H1 (cell line): ENCODE measurements at regions not wholly inside any gene's neighbourhood (a gene's known extent, or its start where the extent isn't known, plus 50 kb on each side); places are given as distances from the start of the nearest gene placed in this dataset.

ENCODE experiments used
- CTCF ChIA-PET: fragments of 300-600 bp; sonication (Branson Sonifier 250); formaldehyde crosslinking; loops from one replicate; lab custom pipeline; 2021; ENCODE audit not compliant: partially characterized antibody; lab: Charles Lee
- POLR2A ChIA-PET: fragments of 300-600 bp; sonication (Branson Sonifier 250); formaldehyde crosslinking; loops from one replicate; lab custom pipeline; 2021; ENCODE audit warnings: inconsistent platforms; ENCODE audit not compliant: partially characterized antibody; lab: Charles Lee
- DNase-seq, 2 experiments: peaks; one replicate each; pipeline versions ENCODE4 v3.0.0 to v3.0.0-alpha.2; 2010 to 2022; ENCODE audit warnings: low spot score in 2 of 2, low read depth in 1 of 2, mixed read lengths in 1 of 2
- FAIRE-seq: peaks from 2 replicates; lab custom pipeline; 2011; peaks lifted over from hg19 to GRCh38; lab: Jason Lieb, UNC
- H2AFZ ChIP-seq: 2 replicates; pipeline ENCODE4 v1.8.1; 2012; ENCODE audit warnings: low read length, inconsistent platforms
- H2AK5ac ChIP-seq: 2 replicates; pipeline ENCODE4 v1.6.1; 2013; ENCODE audit warnings: low read depth, low read length
- H2BK120ac ChIP-seq: replicated peaks from 2 replicates; pipeline ENCODE3; 2013; ENCODE audit warnings: low read depth, low read length, inconsistent platforms
- H2BK12ac ChIP-seq: 2 replicates; pipeline ENCODE4 v1.6.1; 2013; ENCODE audit warnings: low read depth, low read length
- H2BK15ac ChIP-seq: 2 replicates; pipeline ENCODE4 v1.6.1; 2013; ENCODE audit warnings: low read length
- H2BK20ac ChIP-seq: 2 replicates; pipeline ENCODE4 v1.6.1; 2013; ENCODE audit warnings: low read length
- H2BK5ac ChIP-seq: 2 replicates; pipeline ENCODE4 v1.6.1; 2013; ENCODE audit warnings: low read depth, low read length
- H3K14ac ChIP-seq: 2 replicates; pipeline ENCODE4 v1.6.1; 2013; ENCODE audit warnings: inconsistent platforms; ENCODE audit not compliant: insufficient read length
- H3K18ac ChIP-seq: 2 replicates; pipeline ENCODE4 v1.6.1; 2013; ENCODE audit warnings: low read length; ENCODE audit errors: extremely low read depth
- H3K23ac ChIP-seq: 2 replicates; pipeline ENCODE4 v1.6.1; 2013; ENCODE audit warnings: inconsistent platforms; ENCODE audit not compliant: insufficient read length
- H3K23me2 ChIP-seq: 2 replicates; pipeline ENCODE4 v1.6.1; 2013; ENCODE audit warnings: low read depth, low read length
- H3K27ac ChIP-seq: 2 replicates; pipeline ENCODE4 v1.6.1; 2011; ENCODE audit warnings: low read depth, low read length, inconsistent platforms
- H3K27me3 ChIP-seq, 4 experiments: replicated peaks in 1 of 4; 1 replicate in 1 of 4; 2 replicates in 3 of 4; pipeline versions ENCODE4 v1.6.1 to v1.8.1; 2011 to 2013; ENCODE audit warnings: low read length in 3 of 4, mild to moderate bottlenecking in 3 of 4, inconsistent platforms in 2 of 4, mixed read lengths in 2 of 4, moderate library complexity in 1 of 4; ENCODE audit not compliant: control insufficient read depth in 3 of 4, insufficient read depth in 3 of 4; ENCODE audit errors: extremely low read depth in 1 of 4
- H3K36me3 ChIP-seq, 4 experiments: 2 replicates each; pipeline versions ENCODE4 v1.6.1 to v1.8.1; 2011 to 2013; ENCODE audit warnings: mild to moderate bottlenecking in 4 of 4, low read length in 3 of 4, moderate library complexity in 2 of 4, control low read depth in 1 of 4, inconsistent platforms in 1 of 4; ENCODE audit not compliant: insufficient read depth in 4 of 4, control insufficient read depth in 2 of 4
- H3K4ac ChIP-seq: replicated peaks from 2 replicates; pipeline ENCODE3; 2013; ENCODE audit warnings: low read length, low read depth, mixed read lengths, inconsistent platforms; ENCODE audit not compliant: insufficient read length
- H3K4me1 ChIP-seq, 4 experiments: replicated peaks in 1 of 4; 1 replicate in 1 of 4; 2 replicates in 3 of 4; pipeline versions ENCODE4 v1.6.1 to v1.8.1; 2011 to 2013; ENCODE audit warnings: low read length in 3 of 4, inconsistent platforms in 2 of 4, mixed read lengths in 1 of 4; ENCODE audit not compliant: insufficient read depth in 4 of 4, control insufficient read depth in 3 of 4
- H3K4me2 ChIP-seq, 2 experiments: 2 replicates each; pipeline versions ENCODE4 v1.6.1 to v1.8.1; 2011 to 2013; ENCODE audit warnings: low read depth in 2 of 2, low read length in 2 of 2, control low read depth in 1 of 2, inconsistent platforms in 1 of 2, mild to moderate bottlenecking in 1 of 2; ENCODE audit not compliant: insufficient read depth in 1 of 2
- H3K4me3 ChIP-seq, 4 experiments: fragments of 200-600, 300-600 bp in 1 of 4; sonication (generic), shearing (Covaris generic), sonication (Bioruptor Twin) in 1 of 4; 2 replicates each; pipeline versions ENCODE4 v1.5.1 to v1.8.1; 2011 to 2016; ENCODE audit warnings: low read length in 4 of 4, low read depth in 3 of 4, control low read depth in 2 of 4, inconsistent platforms in 2 of 4, mild to moderate bottlenecking in 2 of 4, mixed read lengths in 1 of 4, moderate library complexity in 1 of 4; ENCODE audit not compliant: insufficient read depth in 2 of 4; ENCODE audit errors: extremely low read depth in 1 of 4
- H3K56ac ChIP-seq: replicated peaks from 2 replicates; pipeline ENCODE3; 2013; ENCODE audit warnings: low read depth, mild to moderate bottlenecking, mixed read lengths, low read length, inconsistent platforms; ENCODE audit not compliant: insufficient read length
- H3K79me1 ChIP-seq: 2 replicates; pipeline ENCODE4 v1.6.1; 2013; ENCODE audit warnings: low read depth, low read length, control low read depth
- H3K79me2 ChIP-seq, 2 experiments: 2 replicates each; pipeline versions ENCODE4 v1.6.1 to v1.8.1; 2012 to 2013; ENCODE audit warnings: low read length in 2 of 2, mild to moderate bottlenecking in 2 of 2, inconsistent platforms in 1 of 2; ENCODE audit not compliant: insufficient read depth in 2 of 2, control insufficient read depth in 1 of 2
- H3K9ac ChIP-seq, 4 experiments: replicated peaks in 1 of 4; 1 replicate in 1 of 4; 2 replicates in 3 of 4; pipeline versions ENCODE4 v1.6.1 to v1.8.1; 2011 to 2013; ENCODE audit warnings: low read depth in 3 of 4, low read length in 3 of 4, control low read depth in 2 of 4, mild to moderate bottlenecking in 2 of 4, moderate library complexity in 2 of 4, inconsistent platforms in 1 of 4; ENCODE audit errors: extremely low read depth in 1 of 4
- H3K9me3 ChIP-seq, 2 experiments: 2 replicates each; pipeline versions ENCODE4 v1.6.1 to v1.8.1; 2012 to 2013; ENCODE audit warnings: mild to moderate bottlenecking in 2 of 2, moderate library complexity in 2 of 2, control low read depth in 1 of 2, inconsistent platforms in 1 of 2, low read depth in 1 of 2, low read length in 1 of 2, mixed read lengths in 1 of 2; ENCODE audit not compliant: insufficient read depth in 2 of 2
- H4K20me1 ChIP-seq, 2 experiments: replicated peaks in 1 of 2; 2 replicates each; pipeline versions ENCODE3 to v1.8.1; 2011 to 2013; ENCODE audit warnings: inconsistent platforms in 2 of 2, low read length in 2 of 2, mild to moderate bottlenecking in 1 of 2; ENCODE audit not compliant: insufficient read depth in 2 of 2, control insufficient read depth in 1 of 2
- H4K5ac ChIP-seq: 2 replicates; pipeline ENCODE4 v1.6.1; 2013; ENCODE audit warnings: low read length, low read depth, mixed read lengths, inconsistent platforms; ENCODE audit not compliant: insufficient read length
- H4K8ac ChIP-seq: 2 replicates; pipeline ENCODE4 v1.8.0; 2013; ENCODE audit warnings: mild to moderate bottlenecking, moderate library complexity, low read length, inconsistent platforms; ENCODE audit not compliant: insufficient read depth; ENCODE audit errors: extremely low read depth
- H4K91ac ChIP-seq: replicated peaks from 2 replicates; pipeline ENCODE3; 2013; ENCODE audit warnings: low read length, mixed read lengths, inconsistent platforms; ENCODE audit not compliant: insufficient read length
- BCL11A ChIP-seq, 2 experiments: IDR thresholded peaks; one replicate each; pipeline ENCODE4 v1.6.1; 2011; ENCODE audit warnings: low read depth in 2 of 2, low read length in 2 of 2, mild to moderate bottlenecking in 2 of 2
- CHD1 ChIP-seq: IDR thresholded peaks from 2 replicates; pipeline ENCODE4 v1.6.1; 2012; ENCODE audit warnings: low read depth, low read length, improper control_type of control experiment
- EGR1 ChIP-seq: IDR thresholded peaks from 2 replicates; pipeline ENCODE4 v1.6.1; 2011; ENCODE audit warnings: low read depth, low read length, borderline replicate concordance
- EP300 ChIP-seq, 2 experiments: IDR thresholded peaks; 1 replicate in 1 of 2; 2 replicates in 1 of 2; pipeline ENCODE4 v1.6.1; 2011 to 2012; ENCODE audit warnings: low read depth in 2 of 2, low read length in 2 of 2, mild to moderate bottlenecking in 2 of 2, borderline replicate concordance in 1 of 2, inconsistent platforms in 1 of 2, moderate library complexity in 1 of 2
- HDAC6 ChIP-seq: IDR thresholded peaks from one replicate; pipeline ENCODE4 v1.7.1; 2012; ENCODE audit warnings: low read depth, mild to moderate bottlenecking, inconsistent platforms, low read length, moderate library complexity
- KDM1A ChIP-seq: fragments of 200-600, 300-600 bp; sonication (generic); IDR thresholded peaks from 2 replicates; pipeline ENCODE4 v1.7.1; 2016; ENCODE audit warnings: mild to moderate bottlenecking, low read length, borderline replicate concordance
- RFX5 ChIP-seq: IDR thresholded peaks from 2 replicates; pipeline ENCODE4 v1.6.1; 2011; ENCODE audit warnings: low read depth, low read length, improper control_type of control experiment, borderline replicate concordance
- SP2 ChIP-seq: IDR thresholded peaks from 2 replicates; pipeline ENCODE4 v1.6.1; 2012; ENCODE audit warnings: mild to moderate bottlenecking, low read length, inconsistent platforms
- SP4 ChIP-seq: IDR thresholded peaks from 2 replicates; pipeline ENCODE4 v1.6.1; 2012; ENCODE audit warnings: low read length, inconsistent platforms
- SUZ12 ChIP-seq: fragments of 200-600 bp; sonication (generic); IDR thresholded peaks from 2 replicates; pipeline ENCODE4 v1.6.1; 2012; ENCODE audit warnings: mild to moderate bottlenecking, inconsistent platforms, low read length, moderate library complexity, mixed read lengths
- USF2 ChIP-seq: IDR thresholded peaks from 2 replicates; pipeline ENCODE4 v1.6.1; 2011; ENCODE audit warnings: low read length, improper control_type of control experiment
- WGBS, 2 experiments: shearing (Covaris generic) in 1 of 2; methylation state at CpG; one replicate each; pipeline versions ENCODE4 v1.1.6 to v1.1.7; 2013 to 2015; ENCODE audit warnings: low lambda C conversion rate in 2 of 2, mixed read lengths in 2 of 2, inconsistent platforms in 1 of 2, low coverage in 1 of 2, missing lambda C conversion rate in 1 of 2; ENCODE audit not compliant: insufficient replicate concordance in 2 of 2, insufficient coverage in 1 of 2, insufficient read length in 1 of 2; ENCODE audit errors: extremely low coverage in 1 of 2, missing lambda C conversion rate in 1 of 2; 5-methylcytosine and 5-hydroxymethylcytosine counted together

GRCh38 chr6:168922436-168922835 is 331.2 kb downstream of the THBS2 start:
- POLR2A ChIA-PET, result no interaction called here
- H3K23ac ChIP-seq, result no peak overlapping the region
- H3K79me2 ChIP-seq, result no peaks in the 10 kb centered on the region

More at GRCh38 chr6:168922436-168922835, 331.2 kb downstream of the THBS2 start:
- CTCF ChIA-PET, result interaction anchor here (1.0 kb wide), 1 partner anchor 10 kb away, joined by 3 read pairs; no protein-coding TSS in a partner anchor
- TF ChIP-seq USF2 (no peak), SP4 (no peak), EGR1 (no peak), HDAC6 (no peak), SUZ12 (no peak), RFX5 (no peak), KDM1A (no peak), BCL11A (IDR thresholded peaks at IDR 0.05; ENCODE audit: low read depth in 2 of 2, low read length in 2 of 2) (no peak), SP2 (no peak), EP300 (IDR thresholded peaks at IDR 0.05; ENCODE audit: borderline replicate concordance in 1 of 2, low read depth in 2 of 2, low read length in 2 of 2) (no peak), CHD1 (no peak)
- Histone ChIP-seq H3K27me3 (no peaks in the 10 kb centered on the region), H2BK20ac (no peak overlapping the region), H3K36me3 (no peaks in the 10 kb centered on the region; a peak in 1 of 8 replicates), H3K23me2 (no peaks in the 10 kb centered on the region), H3K9ac (no peak overlapping the region), H2AK5ac (no peak overlapping the region), H3K79me1 (no peaks in the 10 kb centered on the region), H3K4ac (no peak overlapping the region), H3K14ac (no peak overlapping the region), H3K9me3 (no peaks in the 10 kb centered on the region), H3K4me3 (no peak overlapping the region), H2BK12ac (no peak overlapping the region), H3K4me2 (no peak overlapping the region), H2BK5ac (no peak overlapping the region), H4K20me1 (peaks cover 0 to 3% of the 10 kb centered on the region in 2 experiments), H3K18ac (no peak overlapping the region), H2BK15ac (no peak overlapping the region), H3K27ac (no peak overlapping the region), H4K91ac (no peak overlapping the region), H4K8ac (no peak overlapping the region), H3K56ac (no peak overlapping the region), H2AFZ (no peak overlapping the region), H4K5ac (no peak overlapping the region), H2BK120ac (no peak overlapping the region), H3K4me1 (peaks cover 2 to 9% (median 5%) of the 10 kb centered on the region in 4 experiments; a peak in 5 of 7 replicates)
- 97% methylated on average over 7 of the region's 7 CpGs; no CpG with 5 or more reads in 1 of the 2 experiments for WGBS, 2 experiments
- DNase-seq, result peak in 1 of 2 experiments; percentile 7
- FAIRE-seq, result no peak
